Hematopoietic multipotent progenitor cell treated with erythropoietin and hydrocortisone succinate and interleukin-3 and kit ligand, for 15 days (in vitro differentiated cells): ENCODE measurements at regions not wholly inside any gene's neighbourhood (a gene's known extent, or its start where the extent isn't known, plus 50 kb on each side); places are given as distances from the start of the nearest gene placed in this dataset.
"Not testable (repeated sequence)": the region's sequence is repeated elsewhere in the genome, so short reads cannot be mapped to it uniquely, and the experiment has no call there.

Experiments
- DNase-seq: peaks from one replicate; pipeline ENCODE4 v3.0.0-alpha.2; 2015; ENCODE audit warnings: low spot score

DNA sequence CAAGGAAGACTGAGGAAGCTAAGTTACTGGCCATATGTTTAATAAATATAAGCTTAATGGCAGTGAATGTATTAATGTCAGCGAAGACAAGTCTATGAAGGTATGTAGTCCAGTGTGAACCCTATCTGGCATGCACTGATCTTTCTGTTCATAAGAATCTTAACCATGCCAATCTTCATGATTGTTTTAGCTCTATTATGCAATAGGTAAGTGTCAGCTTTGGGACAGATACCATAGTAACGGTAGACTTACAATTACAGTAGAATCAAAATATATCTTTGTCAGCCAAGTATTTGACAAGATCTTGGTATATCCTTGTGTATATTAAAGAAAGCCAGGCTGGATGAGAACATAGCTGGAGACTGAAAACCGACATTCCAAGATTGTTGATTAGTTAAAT is 428.5 kb downstream of the SPRY2 start:
- no peak for DNase-seq

DNA sequence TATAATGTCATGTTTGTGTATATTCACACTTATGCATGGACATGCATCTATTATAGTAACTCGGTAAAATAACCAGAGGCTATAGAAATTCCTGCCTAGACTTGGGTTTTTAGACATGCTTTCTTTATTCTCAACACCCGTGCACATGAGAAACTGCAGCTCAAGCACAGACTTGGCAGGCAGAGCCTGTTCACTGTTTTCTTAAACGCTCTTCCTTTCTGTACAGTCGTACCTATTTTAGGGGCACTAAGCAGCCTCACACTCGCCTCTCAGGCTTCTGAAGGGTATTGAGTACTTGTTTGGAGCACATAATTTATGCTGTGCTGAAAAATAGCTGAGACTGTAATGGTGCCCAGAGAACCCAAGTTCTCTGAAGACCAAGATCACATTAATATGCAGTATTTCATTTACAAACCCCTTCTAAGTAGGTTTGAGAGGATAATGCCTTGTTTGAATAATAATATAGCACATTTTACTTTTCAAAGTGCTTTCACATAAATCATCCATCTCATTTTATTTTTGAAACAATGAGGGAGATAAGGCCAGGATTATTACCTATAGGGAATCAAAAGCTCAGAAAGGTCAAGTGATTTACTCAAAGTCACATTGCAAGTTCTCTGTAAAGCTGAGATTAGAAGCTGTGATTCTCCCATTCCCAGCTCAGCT is 429.9 kb downstream of the SPRY2 start:
- no peak for DNase-seq

DNA sequence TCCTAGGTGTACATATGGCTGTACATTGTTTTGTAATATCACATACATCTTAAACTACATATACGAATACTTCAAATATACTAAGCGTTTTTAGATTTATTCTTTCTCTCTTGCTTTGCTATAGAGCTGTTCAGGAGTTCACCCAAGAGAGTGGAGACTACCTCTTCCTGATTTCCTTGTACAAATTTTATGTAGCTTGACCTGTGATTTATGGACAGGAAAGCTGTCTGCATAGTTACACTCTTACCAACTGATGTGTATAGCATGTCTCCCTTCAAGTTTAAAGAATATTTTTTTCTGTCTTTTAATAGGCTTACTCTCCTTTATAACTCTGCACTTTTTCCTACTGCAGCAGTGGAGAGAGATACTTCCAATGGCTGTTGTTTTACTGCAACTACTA is 428.7 kb downstream of the NDFIP2 start:
- DNase-seq, result no peak

DNA sequence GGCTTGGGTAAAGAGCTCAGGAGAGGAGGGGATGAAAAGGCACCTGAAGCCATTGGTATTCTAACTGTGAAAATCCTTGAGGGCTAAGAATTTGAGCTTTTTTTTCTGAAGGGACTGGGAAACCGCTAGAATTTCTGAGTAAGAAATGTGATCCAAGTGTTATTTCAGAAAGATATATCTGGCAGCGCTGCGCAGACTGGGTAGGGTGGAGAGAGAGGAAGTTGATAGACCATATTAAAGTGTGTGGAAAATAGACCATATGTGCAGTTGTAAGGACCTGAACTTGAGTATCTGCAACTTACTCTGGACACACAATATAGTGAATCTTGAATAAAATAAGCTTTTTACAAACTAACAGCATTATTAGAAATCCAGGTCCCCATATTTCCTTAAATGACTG is 427.4 kb downstream of the NDFIP2 start:
- no peak for DNase-seq

DNA sequence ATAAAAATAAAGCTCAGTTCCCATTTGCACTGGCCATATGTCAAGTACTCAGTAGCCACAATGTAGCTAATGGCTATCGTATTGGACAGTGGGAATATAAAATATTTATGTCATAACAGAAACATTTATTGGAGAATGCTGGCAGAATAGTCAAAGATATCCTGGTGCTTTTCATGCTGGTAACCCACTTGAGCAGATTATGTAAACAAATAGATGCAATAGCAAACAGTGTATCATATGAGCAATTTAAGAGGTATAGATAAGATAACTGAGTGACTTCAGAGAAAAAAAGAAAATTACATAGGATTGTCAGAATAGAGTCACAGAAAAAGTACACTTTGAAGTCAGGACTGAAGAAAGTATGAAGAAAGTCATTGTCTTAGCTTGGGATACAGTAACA is 426.6 kb downstream of the NDFIP2 start:
- DNase-seq, result no peak

DNA sequence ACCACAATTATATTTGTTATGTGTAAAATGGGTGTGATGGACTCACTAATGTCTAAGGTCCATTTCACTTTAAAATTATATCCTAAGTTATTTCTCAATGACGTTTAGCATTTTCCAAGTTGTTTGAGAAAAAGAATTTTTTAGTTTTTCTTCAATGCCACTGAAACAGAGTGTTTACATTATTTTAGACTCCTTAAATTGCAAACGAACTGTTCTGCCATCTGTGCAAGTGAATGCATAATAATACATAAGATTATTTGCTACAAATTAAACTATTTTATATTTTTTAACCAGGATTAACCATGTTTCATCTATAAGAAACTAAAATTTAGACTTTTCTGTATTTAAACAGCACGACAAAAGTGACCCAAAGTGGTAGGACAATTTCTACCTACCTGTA is 425.4 kb downstream of the NDFIP2 start:
- DNase-seq, result no peak

DNA sequence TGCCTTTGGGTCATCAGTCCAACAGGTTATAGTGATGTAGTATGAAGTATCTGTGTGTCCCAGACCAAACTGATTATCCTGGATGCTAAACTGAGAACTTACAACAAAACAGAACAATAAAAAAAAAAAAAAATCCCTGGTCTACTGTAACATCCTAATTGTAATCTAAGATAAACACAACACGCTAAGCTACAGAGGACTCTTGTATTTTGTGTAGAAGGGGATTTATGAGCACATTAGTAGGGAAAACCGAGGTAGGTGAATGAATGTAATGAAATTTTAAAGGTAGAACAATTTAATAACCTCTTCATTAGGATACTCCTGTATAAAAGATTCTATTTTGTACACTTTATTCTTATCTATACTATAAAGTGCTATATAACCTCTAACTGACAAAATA is 424.1 kb downstream of the NDFIP2 start:
- DNase-seq, result no peak

DNA sequence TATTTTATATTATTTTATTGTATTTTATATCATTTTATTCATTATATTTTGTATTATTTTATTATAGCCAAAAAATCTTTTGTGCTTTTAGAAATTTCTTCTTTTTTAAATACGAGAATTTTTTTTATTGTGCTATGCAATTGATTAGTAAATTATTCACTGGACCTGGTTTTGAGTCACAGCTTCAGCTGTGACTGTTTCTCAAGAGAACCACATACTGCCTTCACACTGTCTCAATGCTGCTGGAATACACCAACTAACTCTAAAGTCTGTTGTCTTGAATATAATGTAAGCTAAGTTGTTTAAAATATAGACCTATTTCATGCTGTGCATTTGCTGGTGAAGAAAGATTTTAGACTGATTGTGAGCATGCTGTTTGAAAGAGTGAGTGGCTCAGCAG is 423.6 kb downstream of the NDFIP2 start:
- DNase-seq, result no peak

DNA sequence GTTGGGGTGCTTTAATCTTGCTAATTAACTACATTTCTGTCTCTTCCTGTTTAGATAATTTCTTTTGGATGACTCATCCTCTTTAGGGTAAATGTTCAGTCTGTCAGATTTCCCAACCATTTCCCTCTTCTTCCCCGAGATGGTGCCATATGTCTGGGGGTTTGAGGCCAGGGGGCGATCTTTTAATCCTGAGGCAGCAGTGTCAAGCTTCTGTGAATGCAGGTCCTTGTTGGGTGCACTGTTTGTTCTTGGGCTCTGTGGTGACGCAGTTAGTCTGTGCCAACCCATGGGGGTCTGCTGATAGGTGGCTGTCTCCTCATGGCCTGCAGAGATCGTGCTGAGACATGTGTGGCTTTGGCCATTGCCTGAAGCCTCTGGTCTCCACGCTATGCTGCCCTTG is 420.4 kb downstream of the NDFIP2 start:
- DNase-seq, result no peak

DNA sequence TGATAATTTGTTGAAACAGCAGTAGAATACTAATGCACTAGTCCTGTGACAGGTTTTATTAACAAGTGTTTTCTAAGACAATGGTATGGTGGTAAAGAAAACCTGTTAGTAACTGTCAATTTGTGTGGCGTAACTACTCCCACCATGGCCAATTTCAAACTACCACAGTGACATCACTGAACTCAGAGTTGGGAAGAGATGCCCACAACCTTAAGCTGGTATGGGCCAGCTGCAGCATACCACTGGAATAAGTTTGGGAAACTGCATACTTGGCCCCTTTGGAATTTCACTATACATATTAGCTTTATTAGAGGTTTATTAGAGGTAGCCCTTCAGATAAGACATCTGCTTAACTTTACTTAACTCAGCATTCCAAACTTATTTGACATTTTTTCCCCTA is 419.4 kb downstream of the NDFIP2 start:
- no peak for DNase-seq

DNA sequence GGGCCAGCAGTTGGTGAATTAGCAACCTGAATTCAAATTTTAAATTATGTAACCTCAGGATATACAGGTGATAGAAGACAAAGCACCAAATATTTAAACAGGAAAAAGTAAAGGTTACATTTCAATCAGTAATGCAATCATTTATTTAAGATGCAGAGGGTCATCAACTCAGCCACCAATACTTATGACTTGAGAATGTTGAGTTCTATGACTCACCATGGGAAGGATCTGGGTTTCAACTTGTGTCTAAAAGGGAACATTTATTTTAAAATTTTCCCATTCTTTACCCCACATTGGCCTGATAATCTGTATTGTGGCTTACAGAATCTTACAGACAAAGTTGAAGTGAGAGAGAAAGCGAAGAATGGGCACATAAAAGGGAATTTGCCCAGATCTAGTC is 418.0 kb downstream of the NDFIP2 start:
- no peak for DNase-seq

DNA sequence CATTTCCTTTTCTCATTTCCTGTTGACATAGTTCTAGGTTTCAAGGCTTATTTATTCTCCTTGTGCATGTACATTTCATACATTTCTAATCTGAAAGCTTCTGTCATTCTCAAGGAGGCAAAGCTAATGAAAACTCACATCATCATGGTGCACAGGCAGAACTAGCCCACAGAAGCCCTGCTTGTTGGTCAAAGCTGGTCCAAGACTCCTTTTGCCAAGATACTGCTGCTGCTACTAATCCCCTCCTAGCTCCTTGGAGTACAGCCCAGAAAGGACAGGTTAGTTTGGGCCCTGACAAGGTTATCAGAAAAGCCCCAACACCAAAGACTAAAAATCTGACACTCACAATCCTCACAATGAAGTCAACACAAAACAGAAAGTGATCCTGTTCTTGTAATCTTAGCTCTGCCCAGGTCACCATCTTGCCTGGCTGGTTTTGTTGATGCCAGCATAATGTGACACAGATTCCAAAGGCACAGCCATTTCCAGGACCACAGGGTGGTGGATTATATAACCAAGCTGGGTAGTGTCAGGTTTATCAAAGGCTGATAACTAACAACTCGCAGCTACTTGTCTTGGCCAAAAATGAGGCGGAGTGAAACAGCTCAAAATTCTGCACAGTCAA is 417.4 kb downstream of the NDFIP2 start:
- DNase-seq, result no peak

DNA sequence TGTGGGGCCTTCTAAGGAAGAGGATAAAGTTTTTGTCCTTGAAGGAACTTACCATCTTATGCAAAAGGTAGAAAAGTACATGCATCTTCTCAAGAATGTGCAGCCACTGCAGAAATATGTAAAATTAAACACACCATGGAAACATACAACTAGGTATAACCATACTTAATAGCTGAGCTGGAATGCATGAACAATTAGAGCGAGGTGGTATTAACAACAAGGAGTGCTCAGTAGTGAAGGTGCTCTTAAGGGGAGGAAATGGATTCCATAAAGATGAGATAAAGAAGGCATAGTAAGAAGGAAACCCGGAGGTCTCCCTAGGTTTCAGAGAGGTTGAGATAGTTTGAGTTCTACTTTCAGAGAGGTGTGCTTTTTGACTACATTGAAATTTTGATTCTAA is 415.9 kb downstream of the NDFIP2 start:
- no peak for DNase-seq

DNA sequence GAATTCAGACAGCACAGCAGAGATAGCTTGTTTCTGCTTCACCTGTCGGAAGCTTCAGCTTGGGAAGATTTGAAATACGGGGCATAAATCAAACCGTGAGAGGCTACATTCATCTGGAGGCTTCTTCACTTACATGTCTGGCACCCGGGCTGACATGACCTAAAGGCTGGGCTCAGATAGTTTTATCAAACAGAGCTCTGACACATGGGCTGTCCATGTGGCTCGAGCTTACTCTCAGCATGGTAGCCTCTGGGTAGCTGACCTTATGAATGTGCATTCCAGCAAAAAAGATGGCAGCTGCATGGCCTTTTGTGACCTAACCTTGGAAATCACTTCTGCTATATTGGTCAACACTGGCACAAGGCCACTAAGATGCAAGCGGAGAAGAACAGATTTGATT is 414.5 kb downstream of the NDFIP2 start:
- no peak for DNase-seq

DNA sequence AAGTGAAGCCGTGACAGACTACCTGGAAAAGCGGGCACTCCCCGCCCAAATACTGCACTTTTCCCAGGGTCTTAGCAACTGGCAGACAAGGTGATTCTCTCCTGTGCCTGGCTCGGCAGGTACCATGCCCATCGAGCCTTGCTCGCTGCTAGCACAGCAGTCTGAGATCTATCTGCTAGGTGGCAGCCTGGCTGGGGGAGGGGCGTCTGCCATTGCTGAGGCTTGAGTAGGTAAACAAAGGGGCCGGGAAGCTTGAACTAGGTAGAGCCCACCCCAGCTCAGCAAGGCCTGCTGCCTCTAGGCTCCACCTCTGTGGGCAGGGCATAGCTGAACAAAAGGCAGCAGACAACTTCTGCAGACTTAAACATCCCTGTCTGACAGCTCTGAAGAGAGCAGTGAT is 406.3 kb downstream of the NDFIP2 start:
- not testable (repeated sequence) for DNase-seq

DNA sequence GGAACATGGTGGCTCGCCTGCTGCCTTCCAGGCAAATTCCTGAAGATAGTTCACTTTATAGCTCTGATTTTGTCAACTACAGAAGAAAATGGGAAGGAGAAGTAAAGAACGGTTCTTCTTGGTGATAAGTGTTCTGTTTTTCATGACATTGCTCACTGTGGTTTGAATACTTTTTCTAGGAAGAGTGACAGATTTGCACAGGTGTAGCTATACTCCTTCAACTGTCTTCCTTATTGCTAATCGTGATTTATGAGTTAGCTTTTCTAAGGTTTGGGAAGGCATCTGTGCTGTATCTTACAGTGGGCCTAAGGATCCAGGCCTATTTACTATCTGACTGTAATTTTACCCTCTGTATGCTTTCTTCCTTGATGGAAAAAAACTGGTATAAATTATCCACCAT is 405.6 kb downstream of the NDFIP2 start:
- DNase-seq, result no peak

DNA sequence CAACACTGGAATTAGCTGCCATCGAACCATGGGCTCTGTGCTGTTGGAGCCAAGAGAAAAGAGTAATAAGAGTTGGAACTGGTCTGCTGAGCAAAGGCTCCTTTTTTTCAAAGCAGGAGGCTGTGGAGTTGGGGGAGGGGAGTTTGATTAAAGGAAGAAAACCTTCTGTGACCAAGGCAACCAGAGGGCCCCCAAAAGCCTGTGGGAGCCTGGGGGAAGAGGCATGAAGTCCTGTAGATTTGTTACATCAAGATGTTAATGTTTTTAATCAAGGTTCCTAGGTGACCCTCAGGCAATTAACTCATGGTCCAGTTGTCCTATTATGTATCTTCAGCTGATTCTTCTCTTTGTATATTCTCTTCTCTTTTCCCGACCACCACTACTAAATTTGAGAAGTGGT is 403.9 kb downstream of the NDFIP2 start:
- no peak for DNase-seq

DNA sequence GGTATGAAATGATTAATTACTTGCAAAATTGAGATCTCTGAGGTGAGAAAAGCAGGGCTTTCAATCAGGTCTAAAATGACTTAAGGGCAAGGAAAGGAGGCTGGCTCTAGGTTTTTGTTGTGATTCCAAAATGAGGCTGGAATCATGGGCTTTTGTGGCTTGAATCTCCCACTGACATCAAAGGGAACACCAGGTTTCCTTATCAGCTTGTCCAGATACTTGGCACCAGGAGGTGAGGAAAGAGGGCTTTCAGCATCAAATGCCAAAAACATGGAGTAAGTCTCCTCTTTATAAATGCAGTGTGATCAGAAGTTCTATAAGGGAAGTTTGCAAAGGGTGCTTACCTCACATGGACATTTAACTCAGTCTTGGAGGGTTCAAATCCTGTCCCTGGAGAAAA is 402.3 kb downstream of the NDFIP2 start:
- DNase-seq, result no peak

DNA sequence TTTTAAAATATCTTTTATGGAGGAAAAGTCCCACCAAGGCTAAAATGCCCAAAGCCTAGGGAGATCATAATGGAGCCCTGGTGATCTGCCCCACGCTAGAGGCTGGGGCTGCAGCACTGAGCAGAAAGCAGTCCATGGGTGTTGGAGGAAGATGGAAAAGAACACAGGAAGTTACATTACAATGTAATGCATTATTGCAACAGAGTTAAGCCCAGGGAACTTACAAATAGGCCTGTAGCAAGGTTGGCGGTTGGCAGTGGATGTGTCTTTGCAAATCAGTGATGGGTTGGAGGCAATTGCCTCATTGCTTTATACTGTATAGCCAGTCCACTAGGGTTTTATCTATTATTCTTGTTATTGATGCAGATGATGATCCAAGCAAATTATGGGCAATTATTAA is 399.9 kb downstream of the NDFIP2 start:
- DNase-seq, result no peak

DNA sequence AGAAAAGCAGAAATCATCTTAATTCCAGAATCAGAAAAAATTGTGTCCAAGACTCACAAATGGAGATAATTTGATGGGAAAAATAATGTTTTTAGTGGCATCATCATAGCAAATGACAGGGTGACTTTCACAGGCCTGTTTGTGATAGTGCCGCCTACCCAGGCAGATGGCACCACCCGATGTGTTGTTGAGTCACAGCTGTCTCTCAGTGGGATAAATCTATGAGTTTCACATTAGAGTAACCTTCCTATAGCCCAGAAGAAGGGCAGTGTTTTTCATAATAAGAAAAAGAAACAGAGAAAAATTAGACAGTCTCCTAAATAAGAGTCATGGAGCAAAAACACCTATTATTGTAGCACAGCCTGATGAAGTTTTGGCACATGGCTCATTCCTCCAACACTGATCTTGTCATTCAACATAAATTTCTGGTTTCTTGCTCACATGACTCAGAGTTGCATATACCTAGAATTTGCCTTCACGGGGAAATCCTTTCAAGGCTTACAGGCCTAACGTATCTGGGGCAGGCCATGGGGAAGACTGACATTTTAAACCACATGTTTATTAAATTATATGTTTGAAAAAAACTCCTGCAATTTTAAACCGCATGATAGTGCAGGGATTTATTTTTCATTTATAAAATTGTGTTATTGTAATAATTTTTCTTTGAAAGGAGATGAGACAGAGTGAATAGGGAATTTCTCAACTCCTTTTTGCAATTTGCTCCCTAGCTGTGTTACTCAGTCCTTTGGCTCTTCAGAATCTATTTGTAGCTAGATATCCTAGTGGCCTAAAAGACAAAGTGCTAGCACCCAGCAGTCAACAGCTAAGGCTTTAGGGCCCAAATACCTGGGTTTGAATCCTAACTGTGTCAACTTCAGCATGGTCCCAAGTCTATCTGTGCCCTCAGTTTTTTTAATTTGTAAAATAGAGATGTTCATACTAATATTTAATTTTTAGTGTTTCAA is 393.7 kb downstream of the NDFIP2 start:
- no peak for DNase-seq

DNA sequence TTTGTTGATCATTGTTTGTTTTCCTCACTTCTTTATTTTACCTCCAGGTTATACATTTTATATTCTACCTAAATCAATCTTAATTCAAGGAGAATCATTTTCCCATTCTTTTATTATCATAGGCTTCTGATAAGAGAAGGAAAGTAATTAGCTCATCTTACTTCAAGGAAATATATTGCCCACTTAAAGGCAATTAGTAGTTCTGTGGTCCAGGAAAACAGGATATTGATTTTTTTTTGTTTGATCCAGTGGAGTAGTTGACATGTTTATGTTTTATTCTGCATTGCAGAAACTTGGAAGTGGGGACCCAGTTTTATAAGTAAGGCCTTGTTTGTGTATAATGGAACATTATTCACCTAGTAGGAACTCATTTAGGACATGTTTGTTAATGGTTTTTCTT is 390.6 kb downstream of the NDFIP2 start:
- no peak for DNase-seq

DNA sequence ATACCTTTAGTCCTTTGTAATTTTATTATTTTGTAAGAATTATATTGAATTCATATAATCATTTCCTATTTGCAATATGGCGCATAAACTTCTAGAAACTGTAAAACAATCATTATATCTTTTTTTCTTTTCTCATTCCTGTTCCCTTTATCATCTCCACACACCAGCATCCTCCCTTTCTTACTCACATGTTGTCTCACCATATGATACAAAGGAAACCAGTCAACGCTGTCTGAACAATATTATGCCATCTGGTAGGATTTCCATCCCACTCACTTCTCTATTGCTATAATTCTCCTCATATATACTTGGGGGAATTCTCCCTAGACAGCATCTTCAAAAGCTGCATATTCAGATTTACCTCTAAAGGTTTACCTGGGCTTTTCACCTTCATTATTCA is 389.8 kb downstream of the NDFIP2 start:
- no peak for DNase-seq

DNA sequence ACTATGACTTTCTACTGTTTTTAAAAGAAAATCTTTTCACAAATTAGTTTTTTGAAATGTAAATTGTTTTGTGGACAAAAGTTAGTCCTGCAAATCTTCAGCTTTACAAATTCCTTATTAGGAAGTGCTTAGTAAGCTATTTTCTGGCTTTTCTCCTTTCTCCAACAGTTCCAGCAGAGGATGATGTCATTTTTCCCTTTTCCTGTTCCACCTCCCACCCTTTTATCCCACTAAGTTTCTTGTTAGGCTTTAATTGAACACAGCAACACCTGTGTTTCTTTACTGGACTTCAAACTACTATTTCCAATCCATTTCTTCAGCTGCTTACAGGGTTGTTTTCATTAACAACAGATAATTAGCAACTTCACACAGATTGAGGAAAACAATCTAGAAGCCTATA is 389.2 kb downstream of the NDFIP2 start:
- no peak for DNase-seq
